K562 (cell line): ENCODE measurements at regions not wholly inside any gene's neighbourhood (a gene's known extent, or its start where the extent isn't known, plus 50 kb on each side); places are given as distances from the start of the nearest gene placed in this dataset.

Experiments used
- ATAC-seq: fragments of 200-7000 bp; cut with Tn5 transposase; 3 replicates; pipeline ENCODE4 v1.9.1; 2020; ENCODE audit warnings: moderate library complexity
- BruUV-seq: library from RNA; stranded (reverse); fragments of 400-500 nt; replicated peaks from 2 replicates; lab custom pipeline; 2021; lab: Mats Ljungman, UMichigan
- CTCF ChIA-PET: fragments of 300-600 bp; formaldehyde crosslinking; extraction: SDS; loops from one replicate; lab custom pipeline; 2021; ENCODE audit warnings: low intra/inter-chr PET ratio; lab: Yijun Ruan, JAX
- POLR2A ChIA-PET: fragments of 300-600, 350-650 bp; sonication (Branson Sonifier 250); formaldehyde crosslinking; extraction: SDS; loops from one replicate; lab custom pipeline; 2021; ENCODE audit warnings: antibody characterized with exemption, inconsistent platforms; lab: Yijun Ruan, JAX
- DNase-seq, 4 experiments: peaks; one replicate each; pipeline versions ENCODE4 v3.0.0 to v3.0.0-alpha.2; 2011 to 2018; ENCODE audit warnings: low spot score in 3 of 4, mixed read lengths in 3 of 4; ENCODE audit errors: extremely low read depth in 1 of 4
- FAIRE-seq: peaks from 2 replicates; lab custom pipeline; 2011; peaks lifted over from hg19 to GRCh38; lab: Jason Lieb, UNC
- H2AFZ ChIP-seq: 2 replicates; pipeline ENCODE4 v1.6.0; 2011; ENCODE audit warnings: low read depth, low read length, control low read depth, inconsistent platforms
- H3K27ac ChIP-seq: fragments of 200-600 bp; 3 replicates; pipeline ENCODE4 v1.8.0; 2011; ENCODE audit warnings: low read depth, mild to moderate bottlenecking, control low read depth, inconsistent platforms, low read length, moderate library complexity, mixed read lengths; ENCODE audit errors: extremely low read depth
- H3K27me3 ChIP-seq, 2 experiments: fragments of 300-600 bp in 1 of 2; 2 replicates in 1 of 2; 3 replicates in 1 of 2; pipeline versions ENCODE4 v1.6.0 to v1.8.0; 2011; ENCODE audit warnings: inconsistent platforms in 2 of 2, low read length in 2 of 2, mild to moderate bottlenecking in 1 of 2, mixed read lengths in 1 of 2, moderate library complexity in 1 of 2; ENCODE audit not compliant: control insufficient read depth in 2 of 2, insufficient read depth in 2 of 2
- H3K36me3 ChIP-seq: fragments of 300-600 bp; 3 replicates; pipeline ENCODE4 v1.8.0; 2011; ENCODE audit warnings: mild to moderate bottlenecking, low read length, inconsistent platforms; ENCODE audit not compliant: control insufficient read depth, insufficient read depth
- H3K4me1 ChIP-seq, 2 experiments: fragments of 200-600 bp in 1 of 2; replicated peaks in 1 of 2; 2 replicates in 1 of 2; 3 replicates in 1 of 2; pipeline versions ENCODE4 v1.5.1 to v1.8.0; 2011; ENCODE audit warnings: inconsistent platforms in 2 of 2, low read length in 2 of 2, mild to moderate bottlenecking in 1 of 2, mixed read lengths in 1 of 2, moderate library complexity in 1 of 2; ENCODE audit not compliant: control insufficient read depth in 2 of 2, insufficient read depth in 2 of 2
- H3K4me2 ChIP-seq: 2 replicates; pipeline ENCODE4 v1.6.1; 2011; ENCODE audit warnings: low read length, control low read depth, inconsistent platforms, mixed read lengths; ENCODE audit not compliant: insufficient read depth
- H3K4me3 ChIP-seq: fragments of 200-600 bp; sonication (generic), shearing (Covaris generic); 2 replicates; pipeline ENCODE4 v1.5.1; 2016; ENCODE audit warnings: control low read depth, inconsistent platforms
- H3K79me2 ChIP-seq: fragments of 200-600 bp; 3 replicates; pipeline ENCODE4 v1.8.0; 2011; ENCODE audit warnings: low read length, inconsistent platforms; ENCODE audit not compliant: control insufficient read depth, insufficient read depth
- H3K9ac ChIP-seq, 2 experiments: 2 replicates each; pipeline versions ENCODE4 v1.6.0 to v1.6.1; 2011; ENCODE audit warnings: low read depth in 2 of 2, low read length in 2 of 2, control low read depth in 1 of 2, inconsistent platforms in 1 of 2, mild to moderate bottlenecking in 1 of 2, mixed read lengths in 1 of 2; ENCODE audit not compliant: insufficient read depth in 1 of 2
- H3K9me1 ChIP-seq: one replicate; pipeline ENCODE4 v1.6.0; 2011; ENCODE audit warnings: inconsistent platforms, mild to moderate bottlenecking, low read length, moderate library complexity; ENCODE audit not compliant: control insufficient read depth, insufficient read depth
- H3K9me3 ChIP-seq: replicated peaks from 2 replicates; pipeline ENCODE4 v1.5.1; 2011; ENCODE audit warnings: low read depth, low read length, inconsistent platforms; ENCODE audit not compliant: control insufficient read depth, insufficient read depth
- H4K20me1 ChIP-seq: replicated peaks from 2 replicates; pipeline ENCODE4 v1.6.1; 2011; ENCODE audit warnings: low read length, inconsistent platforms, mixed read lengths; ENCODE audit not compliant: control insufficient read depth, insufficient read depth
- CC2D1A ChIP-seq: fragments of 450-650 bp; IDR thresholded peaks from 2 replicates; pipeline ENCODE4 v1.6.1; 2017; ENCODE audit warnings: mild to moderate bottlenecking
- GABPA ChIP-seq: fragments of 200-800 bp; sonication (Bioruptor generic); conservative IDR thresholded peaks from 2 replicates; pipeline ENCODE4 v1.6.1; 2016; ENCODE audit warnings: low read depth, missing genetic modification characterization, missing compliant biosample characterization
- HDAC3 ChIP-seq: fragments of 450-650 bp; IDR thresholded peaks from 2 replicates; pipeline ENCODE4 v1.6.1; 2018; ENCODE audit warnings: borderline replicate concordance, mild to moderate bottlenecking, moderate library complexity; ENCODE audit not compliant: partially characterized antibody
- KDM2B ChIP-seq: fragments of 250-450 bp; sonication (Bioruptor Pico); IDR thresholded peaks from 2 replicates; pipeline ENCODE4 v1.8.0; 2021; ENCODE audit warnings: mild to moderate bottlenecking, moderate library complexity
- MTA2 ChIP-seq: fragments of 450-650 bp; IDR thresholded peaks from 2 replicates; pipeline ENCODE4 v1.6.1; 2016; ENCODE audit warnings: low read depth
- NR2F6 ChIP-seq: fragments of 450-650 bp; formaldehyde crosslinking; IDR thresholded peaks from 2 replicates; pipeline ENCODE4 v1.4.0; 2020; ENCODE audit warnings: mild to moderate bottlenecking
- PCBP2 ChIP-seq: fragments of 200-400 bp; formaldehyde crosslinking; IDR thresholded peaks from 2 replicates; pipeline ENCODE4 v1.6.1; 2018; ENCODE audit warnings: low read length, low read depth, mild to moderate bottlenecking, moderate library complexity; ENCODE audit not compliant: poor library complexity, severe bottlenecking
- POLR2A ChIP-seq: fragments of 450-650 bp; conservative IDR thresholded peaks from 2 replicates; pipeline ENCODE4 v1.6.1; 2016
- PURB ChIP-seq: sonication (generic); formaldehyde crosslinking; IDR thresholded peaks from 2 replicates; pipeline ENCODE4 v1.9.0; 2021; ENCODE audit warnings: low read depth, mild to moderate bottlenecking, missing genetic modification reagents
- RBFOX2 ChIP-seq: fragments of 200-400 bp; formaldehyde crosslinking; IDR thresholded peaks from 2 replicates; pipeline ENCODE4 v1.6.1; 2017; ENCODE audit warnings: low read depth, mild to moderate bottlenecking, low read length, moderate library complexity
- SETDB1 ChIP-seq: IDR thresholded peaks from one replicate; pipeline ENCODE4 v1.6.1; 2012; ENCODE audit warnings: low read length, control low read depth, inconsistent platforms
- SOX6 ChIP-seq: fragments of 450-650 bp; IDR thresholded peaks from 2 replicates; pipeline ENCODE4 v1.6.1; 2014; ENCODE audit warnings: mild to moderate bottlenecking
- THRAP3 ChIP-seq: fragments of 450-650 bp; IDR thresholded peaks from 2 replicates; pipeline ENCODE4 v1.6.1; 2016; ENCODE audit warnings: mild to moderate bottlenecking, inconsistent platforms, borderline replicate concordance
- ZC3H8 ChIP-seq: fragments of 450-650 bp; IDR thresholded peaks from 2 replicates; pipeline ENCODE4 v1.6.1; 2017
- ZFP1 ChIP-seq: fragments of 450-650 bp; formaldehyde crosslinking; IDR thresholded peaks from 2 replicates; pipeline ENCODE4 v1.4.0; 2020; ENCODE audit warnings: mild to moderate bottlenecking, mixed read lengths
- ZNF232 ChIP-seq: sonication (generic); formaldehyde crosslinking; IDR thresholded peaks from 2 replicates; pipeline ENCODE4 v1.8.0; 2022; ENCODE audit warnings: mild to moderate bottlenecking, missing genetic modification reagents
- ZNF354B ChIP-seq: fragments of 250-450 bp; sonication (Bioruptor Pico); IDR thresholded peaks from 2 replicates; pipeline ENCODE4 v1.4.0; 2020
- ZNF778 ChIP-seq: fragments of 450-650 bp; formaldehyde crosslinking; IDR thresholded peaks from 2 replicates; pipeline ENCODE4 v1.4.0; 2020; ENCODE audit warnings: mild to moderate bottlenecking, moderate library complexity
- WGBS: fragments of 100-300 bp; shearing (Covaris generic); methylation state at CpG from one replicate; pipeline ENCODE4 v1.1.6; 2016; ENCODE audit warnings: low coverage, mixed read lengths; ENCODE audit not compliant: insufficient coverage; ENCODE audit errors: missing lambda C conversion rate; 5-methylcytosine and 5-hydroxymethylcytosine counted together
- in situ Hi-C: fragments of 300-500 bp; cut with MboI; formaldehyde crosslinking; loops from 4 replicates; pipeline ENCODE4 v1.15.0; 2018; ENCODE audit warnings: inconsistent platforms, mixed read lengths
- intact Hi-C: fragments of 100-400 bp; cut with micrococcal nuclease; formaldehyde crosslinking; loops from 2 replicates; pipeline ENCODE4 v1.14.2; 2022

GRCh38 chr1:221865808-221866207 lies 123.9 kb upstream of the DUSP10 start:
- no peak for TF ChIP-seq KDM2B (CRISPR knock-in tag)
- no peak for TF ChIP-seq GABPA (tag)
- TF ChIP-seq ZFP1 (CRISPR knock-in tag): no peak
- no peak for TF ChIP-seq SETDB1
- TF ChIP-seq POLR2A: no peak
- no peak for TF ChIP-seq HDAC3
- TF ChIP-seq PURB: no peak
- no peak for TF ChIP-seq MTA2
- no peak for TF ChIP-seq ZNF232 (CRISPR knock-in tag)
- no peak for TF ChIP-seq ZNF778
- TF ChIP-seq CC2D1A: no peak
- no peak for TF ChIP-seq THRAP3
- no peak for TF ChIP-seq NR2F6 (CRISPR knock-in tag)
- TF ChIP-seq RBFOX2: no peak
- no peak for TF ChIP-seq PCBP2
- no peak for TF ChIP-seq SOX6
- no peak for TF ChIP-seq ZNF354B (CRISPR knock-in tag)
- TF ChIP-seq ZC3H8: no peak
- ATAC-seq (no peak), DNase-seq (no peak), FAIRE-seq (no peak)
- H3K79me2 ChIP-seq: no peaks in the 10 kb centered on the region
- intact Hi-C loops (no loop called here), in situ Hi-C loops (no loop called here)
- WGBS: 2% methylated on average over 4 of the region's 4 CpGs
- H3K36me3 ChIP-seq: no peaks in the 10 kb centered on the region
- no TSS peak for BruUV-seq
- H3K27ac ChIP-seq: no peak overlapping the region
- CTCF ChIA-PET: no interaction called here
- POLR2A ChIA-PET: no interaction called here
- H3K9me1 ChIP-seq: no peaks in the 10 kb centered on the region
- no peaks in the 10 kb centered on the region for H4K20me1 ChIP-seq
- H3K4me3 ChIP-seq: no peak overlapping the region
- peaks cover 0 to 6% of the 10 kb centered on the region in 2 experiments; a peak in 1 of 5 replicates for H3K27me3 ChIP-seq
- H3K4me2 ChIP-seq: no peak overlapping the region
- no peak overlapping the region for H2AFZ ChIP-seq
- no peaks in the 10 kb centered on the region for H3K9me3 ChIP-seq
- H3K9ac ChIP-seq: no peak overlapping the region
- no peaks in the 10 kb centered on the region for H3K4me1 ChIP-seq
